DMS53 (cell line): ENCODE measurements at regions not wholly inside any gene's neighbourhood (a gene's known extent, or its start where the extent isn't known, plus 50 kb on each side); places are given as distances from the start of the nearest gene placed in this dataset.
"Not testable (repeated sequence)": the region's sequence is repeated elsewhere in the genome, so short reads cannot be mapped to it uniquely, and the experiment has no call there.

Source experiments
- DNase-seq: peaks from one replicate; lab custom pipeline; 2025; lab: John Stamatoyannopoulos, UW

- no peak for DNase-seq
These were observed 140.3 kb downstream of the NR2F2 start for GRCh38 chr15:96470681-96471310.

- DNase-seq = no peak
These were observed 142.2 kb downstream of the NR2F2 start for GRCh38 chr15:96472681-96473080.

GRCh38 chr15:96473556-96473955, 143.1 kb downstream of the NR2F2 start:
- no peak for DNase-seq

GRCh38 chr15:96474231-96474664, 143.7 kb downstream of the NR2F2 start:
- no peak for DNase-seq

- DNase-seq = no peak
These were observed 146.7 kb downstream of the NR2F2 start for GRCh38 chr15:96477227-96477626.

- not testable (repeated sequence) for DNase-seq
These were observed 153.9 kb downstream of the NR2F2 start for GRCh38 chr15:96484412-96484811.

- DNase-seq = no peak
These were observed 154.3 kb downstream of the NR2F2 start for GRCh38 chr15:96484830-96485229.

GRCh38 chr15:96487245-96487644, 156.7 kb downstream of the NR2F2 start:
- no peak for DNase-seq

- DNase-seq = not testable (repeated sequence)
These were observed 160.7 kb downstream of the NR2F2 start for GRCh38 chr15:96491066-96491699.

GRCh38 chr15:96491700-96492644, 161.5 kb downstream of the NR2F2 start:
- DNase-seq = not testable (repeated sequence)

GRCh38 chr15:96494505-96494904, 164.0 kb downstream of the NR2F2 start:
- no peak for DNase-seq

GRCh38 chr15:96495386-96495785, 164.9 kb downstream of the NR2F2 start:
- no peak for DNase-seq

GRCh38 chr15:96497951-96498350, 167.5 kb downstream of the NR2F2 start:
- no peak for DNase-seq

GRCh38 chr15:96500508-96500907, 170.0 kb downstream of the NR2F2 start:
- no peak for DNase-seq

- DNase-seq = no peak
These were observed 170.9 kb downstream of the NR2F2 start for GRCh38 chr15:96501362-96501761.

- no peak for DNase-seq
These were observed 171.7 kb downstream of the NR2F2 start for GRCh38 chr15:96502196-96502595.

- DNase-seq = no peak
These were observed 172.8 kb downstream of the NR2F2 start for GRCh38 chr15:96503276-96503675.

GRCh38 chr15:96504371-96504770, 173.9 kb downstream of the NR2F2 start:
- no peak for DNase-seq

- DNase-seq = no peak
These were observed 174.5 kb downstream of the NR2F2 start for GRCh38 chr15:96505014-96505413.

GRCh38 chr15:96514607-96515285, 184.2 kb downstream of the NR2F2 start:
- no peak for DNase-seq

- no peak for DNase-seq
These were observed 184.9 kb downstream of the NR2F2 start for GRCh38 chr15:96515371-96515770.

GRCh38 chr15:96521386-96521785, 190.9 kb downstream of the NR2F2 start:
- DNase-seq = no peak
